Upper lobe of left lung (tissue), 6 donors: ENCODE measurements at regions not wholly inside any gene's neighbourhood (a gene's known extent, or its start where the extent isn't known, plus 50 kb on each side); places are given as distances from the start of the nearest gene placed in this dataset.

Source experiments
- ATAC-seq, 2 donors: fragments of 200-7000 bp; cut with Tn5 transposase; one replicate each; pipeline ENCODE4 v1.9.1; 2022; ENCODE audit warnings: mild to moderate bottlenecking in 2 of 2, moderate library complexity in 2 of 2; ENCODE audit not compliant: low FRiP score in 2 of 2
- DNase-seq, 2 donors: peaks; one replicate each; pipeline ENCODE4 v3.0.0-alpha.2; 2019 to 2020
- H3K27ac ChIP-seq, 4 donors: fragments of 200-600 bp; sonication (generic); one replicate each; pipeline ENCODE4 v1.5.1; 2016 to 2019
- H3K27me3 ChIP-seq, 4 donors: fragments of 200-600 bp; sonication (generic); one replicate each; pipeline ENCODE4 v1.5.1; 2017 to 2019
- H3K36me3 ChIP-seq, 4 donors: fragments of 200-600 bp; sonication (generic); one replicate each; pipeline ENCODE4 v1.5.1; 2016 to 2019
- H3K4me1 ChIP-seq, 4 donors: fragments of 200-600 bp; sonication (generic); one replicate each; pipeline ENCODE4 v1.5.1; 2018 to 2019
- H3K4me3 ChIP-seq, 4 donors: fragments of 200-600 bp; sonication (generic); one replicate each; pipeline ENCODE4 v1.5.1; 2017 to 2019; ENCODE audit warnings: mild to moderate bottlenecking in 2 of 4, moderate library complexity in 1 of 4
- H3K9me3 ChIP-seq, 4 donors: fragments of 200-600 bp; sonication (generic); one replicate each; pipeline ENCODE4 v1.5.1; 2018 to 2019
- EP300 ChIP-seq, 4 donors: sonication (generic); formaldehyde crosslinking; IDR thresholded peaks; one replicate each; pipeline ENCODE4 v1.5.1; 2017; ENCODE audit warnings: antibody characterized with exemption in 4 of 4, control low read depth in 2 of 4
- POLR2A ChIP-seq, 4 donors: fragments of 450-650 bp; IDR thresholded peaks; one replicate each; pipeline ENCODE4 v1.5.1; 2016 to 2017; ENCODE audit warnings: antibody characterized with exemption in 4 of 4, mild to moderate bottlenecking in 2 of 4
- POLR2AphosphoS5 ChIP-seq, 2 donors: sonication (generic); formaldehyde crosslinking; IDR thresholded peaks; one replicate each; pipeline ENCODE4 v1.5.1; 2017; ENCODE audit warnings: antibody characterized with exemption in 2 of 2
- WGBS, 2 donors: methylation state at CpG; one replicate each; pipeline ENCODE4 v1.1.5; 2017 to 2018; 5-methylcytosine and 5-hydroxymethylcytosine counted together
- TF ChIP-seq, protein P1 (sequence below), 6 experiments: fragments of 450-650 bp in 4 of 6; fragments of 200-600 bp in 2 of 6; sonication (generic) in 2 of 6; IDR thresholded peaks; one replicate each; pipeline ENCODE4 v1.5.1; 2016 to 2019; ENCODE audit warnings: antibody characterized with exemption in 6 of 6
- donor health status: DM: no; HTN: no; CAD: no; lungs with moderate emphysema.
- donor health status: DM: no; HTN: yes; CAD: no; lungs with severe emphysema.

DNA sequence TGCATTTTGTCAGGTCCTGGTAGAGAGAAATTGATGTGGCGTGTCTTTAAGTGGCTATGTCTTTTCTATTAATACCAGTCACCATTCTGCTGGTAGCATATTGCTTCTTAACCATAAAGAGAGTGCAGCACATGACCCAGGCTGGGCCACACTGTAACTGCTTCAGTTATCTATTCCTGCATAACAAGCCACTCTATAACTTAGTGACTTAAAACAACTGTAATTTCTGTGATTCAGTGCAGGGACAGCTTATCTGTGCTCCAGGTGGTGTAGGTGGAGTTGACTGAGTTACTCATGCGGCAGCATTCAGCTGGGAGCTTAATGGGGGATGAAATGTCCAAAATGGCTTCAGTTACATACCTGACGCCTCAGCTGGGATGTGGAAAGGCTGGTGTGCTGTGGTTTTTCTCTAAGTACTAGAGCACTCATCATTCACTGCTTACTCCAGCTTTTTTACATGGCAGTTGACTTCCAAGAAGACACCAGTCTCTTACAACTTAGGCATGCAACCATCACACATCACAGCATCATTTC, 742.4 kb downstream of the SATB2 start:
- no peak overlapping the region for H3K27ac ChIP-seq
- 81 to 86% methylated on average over 3 of the region's 3 CpGs for WGBS, 2 donors
- no peaks in the 10 kb centered on the region for H3K4me1 ChIP-seq
- no peaks in the 10 kb centered on the region for H3K27me3 ChIP-seq
- DNase-seq = no peak
- H3K9me3 ChIP-seq = no peaks in the 10 kb centered on the region
- no peak for TF ChIP-seq POLR2A (IDR thresholded peaks at IDR 0.05)
- TF ChIP-seq, protein P1, sequence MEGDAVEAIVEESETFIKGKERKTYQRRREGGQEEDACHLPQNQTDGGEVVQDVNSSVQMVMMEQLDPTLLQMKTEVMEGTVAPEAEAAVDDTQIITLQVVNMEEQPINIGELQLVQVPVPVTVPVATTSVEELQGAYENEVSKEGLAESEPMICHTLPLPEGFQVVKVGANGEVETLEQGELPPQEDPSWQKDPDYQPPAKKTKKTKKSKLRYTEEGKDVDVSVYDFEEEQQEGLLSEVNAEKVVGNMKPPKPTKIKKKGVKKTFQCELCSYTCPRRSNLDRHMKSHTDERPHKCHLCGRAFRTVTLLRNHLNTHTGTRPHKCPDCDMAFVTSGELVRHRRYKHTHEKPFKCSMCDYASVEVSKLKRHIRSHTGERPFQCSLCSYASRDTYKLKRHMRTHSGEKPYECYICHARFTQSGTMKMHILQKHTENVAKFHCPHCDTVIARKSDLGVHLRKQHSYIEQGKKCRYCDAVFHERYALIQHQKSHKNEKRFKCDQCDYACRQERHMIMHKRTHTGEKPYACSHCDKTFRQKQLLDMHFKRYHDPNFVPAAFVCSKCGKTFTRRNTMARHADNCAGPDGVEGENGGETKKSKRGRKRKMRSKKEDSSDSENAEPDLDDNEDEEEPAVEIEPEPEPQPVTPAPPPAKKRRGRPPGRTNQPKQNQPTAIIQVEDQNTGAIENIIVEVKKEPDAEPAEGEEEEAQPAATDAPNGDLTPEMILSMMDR (IDR thresholded peaks at IDR 0.05) = no peak
- TF ChIP-seq POLR2AphosphoS5 (IDR thresholded peaks at IDR 0.05) = no peak
- no peak for TF ChIP-seq EP300 (IDR thresholded peaks at IDR 0.05)
- no peak overlapping the region for H3K4me3 ChIP-seq
- ATAC-seq = no peak
- H3K36me3 ChIP-seq = no peaks in the 10 kb centered on the region

DNA sequence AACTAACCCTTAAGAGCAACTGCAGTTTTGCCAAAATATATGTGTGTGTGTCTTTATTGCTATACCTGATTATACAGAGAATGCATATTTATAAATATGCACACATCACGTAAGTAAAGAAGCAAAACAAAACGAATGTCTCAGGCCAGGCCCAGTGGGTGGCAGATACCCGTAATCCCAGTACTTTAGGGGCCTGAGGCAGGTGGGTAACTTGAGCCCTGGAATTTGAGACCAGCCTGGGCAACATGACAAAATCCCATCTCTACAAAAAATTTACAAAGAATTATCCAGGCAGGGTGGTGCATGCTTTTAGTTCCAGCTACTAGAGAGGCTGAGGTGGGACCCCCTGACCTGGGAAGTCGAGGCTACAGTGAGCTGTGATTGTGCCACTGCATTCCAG, 745.3 kb downstream of the SATB2 start:
- TF ChIP-seq, protein P1 (IDR thresholded peaks at IDR 0.05) = no peak
- TF ChIP-seq POLR2A (IDR thresholded peaks at IDR 0.05) (no peak), POLR2AphosphoS5 (IDR thresholded peaks at IDR 0.05) (no peak), EP300 (IDR thresholded peaks at IDR 0.05) (no peak)
- Histone ChIP-seq H3K4me3 (no peak overlapping the region), H3K9me3 (no peaks in the 10 kb centered on the region), H3K27ac (no peak overlapping the region), H3K36me3 (no peaks in the 10 kb centered on the region), H3K27me3 (no peaks in the 10 kb centered on the region), H3K4me1 (no peaks in the 10 kb centered on the region)
- DNase-seq (no peak), ATAC-seq (no peak)
- WGBS, 2 donors = 45 to 48% methylated on average over 4 of the region's 4 CpGs

DNA sequence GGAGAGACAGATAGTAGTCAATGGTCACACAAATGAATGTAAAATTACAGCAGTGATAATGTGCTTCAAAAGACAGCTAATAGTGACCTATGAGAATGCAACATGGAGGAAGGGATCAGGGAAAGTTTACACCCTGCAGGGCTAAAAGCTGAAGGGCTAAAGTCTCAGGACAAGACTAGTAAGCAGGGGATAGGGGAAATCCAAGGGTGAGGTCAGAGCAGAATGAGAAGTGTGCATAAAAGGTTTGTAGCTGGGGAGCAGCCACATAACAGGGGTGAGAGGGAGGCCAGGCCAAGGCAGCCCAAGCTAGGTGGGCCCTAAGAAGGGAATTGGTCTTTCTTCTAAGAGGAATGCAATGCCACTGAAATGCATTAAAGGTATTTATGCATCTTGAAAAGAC, 746.3 kb downstream of the SATB2 start:
- TF ChIP-seq POLR2A (IDR thresholded peaks at IDR 0.05) (no peak), POLR2AphosphoS5 (IDR thresholded peaks at IDR 0.05) (no peak), EP300 (IDR thresholded peaks at IDR 0.05) (no peak)
- TF ChIP-seq, protein P1 (IDR thresholded peaks at IDR 0.05) = no peak
- Histone ChIP-seq H3K27me3 (no peaks in the 10 kb centered on the region), H3K4me3 (no peak overlapping the region), H3K36me3 (no peaks in the 10 kb centered on the region), H3K27ac (no peak overlapping the region), H3K4me1 (no peaks in the 10 kb centered on the region), H3K9me3 (no peaks in the 10 kb centered on the region)
- no peak for DNase-seq
- no peak for ATAC-seq

DNA sequence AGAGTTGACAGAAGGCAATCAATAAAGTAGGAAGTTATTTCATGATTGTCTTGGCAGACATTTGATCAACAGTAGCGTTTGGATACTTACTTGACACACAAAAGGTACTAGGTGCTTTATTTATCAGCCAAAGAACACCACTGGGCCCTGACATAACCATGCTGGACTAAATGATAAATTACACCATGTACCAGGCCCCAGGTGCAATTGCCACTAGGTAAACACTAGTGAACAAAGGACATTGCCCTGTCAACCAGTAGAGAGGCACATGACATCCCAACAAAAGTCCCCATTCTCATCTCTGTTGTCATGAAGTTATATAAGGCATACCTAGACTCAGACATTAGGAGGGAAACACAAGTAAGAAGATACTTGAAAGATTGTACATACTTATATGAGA, 747.2 kb downstream of the SATB2 start:
- H3K27me3 ChIP-seq = no peaks in the 10 kb centered on the region
- H3K36me3 ChIP-seq = no peaks in the 10 kb centered on the region
- TF ChIP-seq, protein P1 (IDR thresholded peaks at IDR 0.05) = no peak
- no peak for TF ChIP-seq POLR2AphosphoS5 (IDR thresholded peaks at IDR 0.05)
- TF ChIP-seq EP300 (IDR thresholded peaks at IDR 0.05) = no peak
- no peak for TF ChIP-seq POLR2A (IDR thresholded peaks at IDR 0.05)
- H3K9me3 ChIP-seq = no peaks in the 10 kb centered on the region
- ATAC-seq (no peak), DNase-seq (no peak)
- no peak overlapping the region for H3K27ac ChIP-seq
- no peak overlapping the region for H3K4me3 ChIP-seq
- 56 to 57% methylated on average over 1 of the region's 1 CpG for WGBS, 2 donors
- no peaks in the 10 kb centered on the region for H3K4me1 ChIP-seq

DNA sequence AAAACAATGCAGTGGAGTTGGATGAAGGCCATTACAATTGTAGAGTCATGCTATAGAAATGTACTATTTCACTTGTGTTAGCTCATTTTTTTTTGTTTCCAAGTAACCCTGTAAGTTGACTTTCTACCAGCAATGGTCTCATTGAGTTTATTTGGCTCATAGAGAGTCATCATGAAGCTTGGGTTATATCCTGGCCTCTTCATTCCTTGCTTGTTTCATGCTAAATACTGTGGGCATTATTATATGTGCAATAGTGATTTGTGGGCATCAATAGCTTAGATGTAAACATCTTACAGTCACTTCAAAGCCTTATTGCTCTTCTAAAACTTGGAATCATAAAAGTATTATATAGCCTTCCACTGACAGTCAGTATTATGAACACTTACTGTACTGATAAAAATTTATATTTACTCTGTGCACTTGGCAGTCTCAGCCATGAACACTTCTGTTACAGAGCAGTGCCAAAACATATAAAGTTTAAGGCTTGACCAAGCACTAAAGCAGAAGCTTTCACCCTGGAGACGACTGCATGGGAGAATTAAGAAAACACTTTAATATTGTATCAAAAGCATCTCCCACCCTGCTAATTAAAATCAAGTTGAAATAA, 751.2 kb downstream of the SATB2 start:
- 41 to 45% methylated on average over 1 of the region's 1 CpG for WGBS, 2 donors
- Histone ChIP-seq H3K4me3 (no peak overlapping the region), H3K36me3 (no peaks in the 10 kb centered on the region), H3K9me3 (no peaks in the 10 kb centered on the region), H3K27me3 (no peaks in the 10 kb centered on the region), H3K4me1 (no peaks in the 10 kb centered on the region), H3K27ac (no peak overlapping the region)
- ATAC-seq (no peak), DNase-seq (no peak)
- TF ChIP-seq POLR2A (IDR thresholded peaks at IDR 0.05) (no peak), EP300 (IDR thresholded peaks at IDR 0.05) (no peak), POLR2AphosphoS5 (IDR thresholded peaks at IDR 0.05) (no peak)
- TF ChIP-seq, protein P1 (IDR thresholded peaks at IDR 0.05) = no peak
